Erythroblast (primary cell): ENCODE measurements at regions not wholly inside any gene's neighbourhood (a gene's known extent, or its start where the extent isn't known, plus 50 kb on each side); places are given as distances from the start of the nearest gene placed in this dataset.

Experiments
- GATA1 ChIP-seq: IDR thresholded peaks from 2 replicates; pipeline ENCODE4 v1.6.1; 2011; ENCODE audit warnings: low read depth, mild to moderate bottlenecking, control low read depth, low read length, moderate library complexity
- POLR2A ChIP-seq: IDR thresholded peaks from 2 replicates; pipeline ENCODE4 v1.6.1; 2011; ENCODE audit warnings: mild to moderate bottlenecking, low read length

GRCh38 chr11:96481204-96481603 is 91.4 kb downstream of the JRKL start:
- TF ChIP-seq POLR2A (no peak), GATA1 (no peak)
